Peyer's patch (tissue), 4 donors: ENCODE measurements at regions not wholly inside any gene's neighbourhood (a gene's known extent, or its start where the extent isn't known, plus 50 kb on each side); places are given as distances from the start of the nearest gene placed in this dataset.

Experiments used
- CTCF ChIP-seq, 6 experiments: fragments of 450-650 bp in 4 of 6; fragments of 200-600 bp in 2 of 6; sonication (generic) in 1 of 6; IDR thresholded peaks; one replicate each; pipeline ENCODE4 v1.5.1; 2017 to 2019; ENCODE audit warnings: antibody characterized with exemption in 6 of 6, mild to moderate bottlenecking in 3 of 6, moderate library complexity in 1 of 6
- POLR2A ChIP-seq, 2 donors: fragments of 450-650 bp; IDR thresholded peaks; one replicate each; pipeline ENCODE4 v1.5.1; 2017; ENCODE audit warnings: antibody characterized with exemption in 2 of 2, mild to moderate bottlenecking in 2 of 2, moderate library complexity in 2 of 2

GRCh38 chr17:77036841-77037381 lies 103.9 kb upstream of the SEC14L1 start:
- TF ChIP-seq POLR2A (IDR thresholded peaks at IDR 0.05) (no peak), CTCF (IDR thresholded peaks at IDR 0.05) (no peak)
